Activated B cell treated with CpG ODN at 0.5 μM for 24 hours (primary cell): ENCODE measurements at regions not wholly inside any gene's neighbourhood (a gene's known extent, or its start where the extent isn't known, plus 50 kb on each side); places are given as distances from the start of the nearest gene placed in this dataset.

Experiments
- ATAC-seq: fragments of 200-7000 bp; cut with Tn5 transposase; one replicate; pipeline ENCODE4 v1.10.0; 2021; ENCODE audit warnings: low read depth, mild to moderate bottlenecking, moderate library complexity
- CTCF ChIA-PET: fragments of 350-600 bp; sonication (Branson Sonifier 250); formaldehyde crosslinking; loops from one replicate; lab custom pipeline; 2021; ENCODE audit warnings: antibody characterized with exemption; lab: Charles Lee
- POLR2A ChIA-PET: fragments of 350-600 bp; sonication (Branson Sonifier 250); formaldehyde crosslinking; loops from one replicate; lab custom pipeline; 2021; ENCODE audit warnings: antibody characterized with exemption; lab: Charles Lee
- DNase-seq: peaks from one replicate; pipeline ENCODE4 v3.0.0; 2022
- H3K27ac Mint-ChIP-seq: one replicate; pipeline ENCODE4 v1.8.0; 2020; ENCODE audit warnings: mixed read lengths
- H3K27me3 Mint-ChIP-seq: one replicate; pipeline ENCODE4 v1.8.0; 2021; ENCODE audit warnings: mixed read lengths
- H3K36me3 Mint-ChIP-seq: one replicate; pipeline ENCODE4 v1.8.0; 2021; ENCODE audit warnings: low read depth, mixed read lengths
- H3K4me1 Mint-ChIP-seq: one replicate; pipeline ENCODE4 v1.8.0; 2021; ENCODE audit warnings: mixed read lengths
- H3K4me3 Mint-ChIP-seq: one replicate; pipeline ENCODE4 v1.8.0; 2020; ENCODE audit warnings: mild to moderate bottlenecking, mixed read lengths
- H3K9me3 Mint-ChIP-seq: one replicate; pipeline ENCODE4 v1.8.0; 2020; ENCODE audit warnings: mixed read lengths
- intact Hi-C: fragments of 100-400 bp; cut with micrococcal nuclease; formaldehyde crosslinking; loops from one replicate; pipeline ENCODE4 v1.15.1; 2024
- TF ChIP-seq, protein P1 (sequence below): fragments of 200-600 bp; IDR thresholded peaks from one replicate; pipeline ENCODE4 v1.8.0; 2022; ENCODE audit warnings: antibody characterized with exemption, mild to moderate bottlenecking

DNA sequence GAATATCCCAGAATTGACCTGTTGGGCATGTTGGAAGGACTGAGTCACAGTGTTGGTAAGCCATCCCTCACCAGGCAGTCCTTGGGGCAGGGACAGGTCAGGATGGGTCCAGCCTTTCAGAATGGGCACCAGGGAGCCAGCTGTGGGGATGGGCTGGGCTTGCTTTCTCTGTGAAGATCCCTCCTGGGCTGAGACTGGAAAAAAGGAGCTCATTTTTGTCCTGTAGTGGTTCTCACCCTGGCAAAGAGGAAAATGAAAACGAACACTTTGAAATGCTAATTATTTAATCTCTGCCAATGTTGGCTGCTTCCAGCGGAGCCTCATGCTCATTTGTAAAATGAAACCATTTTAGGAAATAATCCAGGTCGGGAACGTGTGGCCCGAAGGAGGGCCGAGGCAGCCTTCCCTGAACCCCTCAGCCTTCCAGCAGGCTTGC is 237.5 kb upstream of the SALL1 start:
- H3K27me3 Mint-ChIP-seq, result no peaks in the 10 kb centered on the region

DNA sequence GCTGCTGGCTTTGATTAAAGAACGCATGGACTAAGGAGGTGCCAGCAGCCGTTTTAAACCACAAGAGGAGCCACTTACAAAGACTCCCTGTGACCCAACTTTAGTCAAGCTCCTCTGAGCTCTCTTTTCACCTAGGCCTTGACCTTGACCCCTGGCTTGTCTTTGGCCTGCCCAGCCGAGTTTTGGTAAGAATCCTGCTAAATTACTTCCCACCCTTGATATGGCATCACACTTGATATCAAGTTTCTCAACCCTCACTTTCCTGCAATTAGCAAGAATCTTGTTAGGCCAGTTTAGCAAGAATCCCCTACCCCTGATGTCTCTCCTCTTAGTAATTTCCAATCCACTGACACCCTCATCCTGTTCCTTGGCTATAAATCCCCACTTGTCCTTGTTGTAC is 232.8 kb upstream of the SALL1 start:
- CTCF ChIA-PET, result interaction anchor here (1.2 kb wide), 1 partner anchor 10 kb away, joined by 3 read pairs; no protein-coding TSS in a partner anchor
- no peak overlapping the region for H3K4me3 Mint-ChIP-seq
- ATAC-seq (no peak), DNase-seq (no peak)
- intact Hi-C loops, result no loop called here
- H3K27ac Mint-ChIP-seq, result no peak overlapping the region
- H3K27me3 Mint-ChIP-seq, result no peaks in the 10 kb centered on the region
- no peaks in the 10 kb centered on the region for H3K4me1 Mint-ChIP-seq
- POLR2A ChIA-PET, result no interaction called here
- TF ChIP-seq, protein P1, sequence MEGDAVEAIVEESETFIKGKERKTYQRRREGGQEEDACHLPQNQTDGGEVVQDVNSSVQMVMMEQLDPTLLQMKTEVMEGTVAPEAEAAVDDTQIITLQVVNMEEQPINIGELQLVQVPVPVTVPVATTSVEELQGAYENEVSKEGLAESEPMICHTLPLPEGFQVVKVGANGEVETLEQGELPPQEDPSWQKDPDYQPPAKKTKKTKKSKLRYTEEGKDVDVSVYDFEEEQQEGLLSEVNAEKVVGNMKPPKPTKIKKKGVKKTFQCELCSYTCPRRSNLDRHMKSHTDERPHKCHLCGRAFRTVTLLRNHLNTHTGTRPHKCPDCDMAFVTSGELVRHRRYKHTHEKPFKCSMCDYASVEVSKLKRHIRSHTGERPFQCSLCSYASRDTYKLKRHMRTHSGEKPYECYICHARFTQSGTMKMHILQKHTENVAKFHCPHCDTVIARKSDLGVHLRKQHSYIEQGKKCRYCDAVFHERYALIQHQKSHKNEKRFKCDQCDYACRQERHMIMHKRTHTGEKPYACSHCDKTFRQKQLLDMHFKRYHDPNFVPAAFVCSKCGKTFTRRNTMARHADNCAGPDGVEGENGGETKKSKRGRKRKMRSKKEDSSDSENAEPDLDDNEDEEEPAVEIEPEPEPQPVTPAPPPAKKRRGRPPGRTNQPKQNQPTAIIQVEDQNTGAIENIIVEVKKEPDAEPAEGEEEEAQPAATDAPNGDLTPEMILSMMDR, result no peak
- H3K9me3 Mint-ChIP-seq, result peaks cover under 1% of the 10 kb centered on the region
- H3K36me3 Mint-ChIP-seq, result no peaks in the 10 kb centered on the region

More for the DNA sequence above, 237.5 kb upstream of the SALL1 start:
- Mint-ChIP-seq H3K9me3 (peaks cover 2% of the 10 kb centered on the region), H3K27ac (no peak overlapping the region), H3K36me3 (no peaks in the 10 kb centered on the region), H3K4me3 (no peak overlapping the region), H3K4me1 (no peaks in the 10 kb centered on the region)
- intact Hi-C loops, result no loop called here
- CTCF ChIA-PET, result no interaction called here
- POLR2A ChIA-PET, result no interaction called here
- no peak for ATAC-seq
- TF ChIP-seq, protein P1, result no peak
- DNase-seq, result no peak

DNA sequence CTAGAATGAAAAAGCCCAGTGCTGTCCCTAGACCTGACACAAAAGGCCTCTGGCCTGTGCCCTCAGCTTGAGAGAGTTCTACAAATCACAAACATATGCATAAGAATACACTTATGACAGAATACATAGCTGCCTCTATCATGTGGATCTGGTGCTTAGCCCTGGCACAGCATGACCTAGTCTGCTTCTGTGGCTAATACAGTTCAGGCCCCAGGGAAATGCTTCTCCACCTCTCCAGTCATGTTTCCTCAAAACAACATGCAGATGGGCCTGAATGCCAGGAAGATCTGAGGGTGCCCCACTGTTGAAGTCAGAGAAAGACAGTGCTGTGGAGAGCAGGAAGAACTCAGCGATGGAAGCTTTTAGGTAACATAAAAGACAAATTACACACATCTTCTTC is 231.9 kb upstream of the SALL1 start:
- TF ChIP-seq, protein P1, result no peak
- no peak for ATAC-seq
- intact Hi-C loops, result no loop called here
- H3K27me3 Mint-ChIP-seq, result no peaks in the 10 kb centered on the region
- no peak overlapping the region for H3K27ac Mint-ChIP-seq
- H3K4me3 Mint-ChIP-seq, result no peak overlapping the region
- DNase-seq, result no peak
- H3K9me3 Mint-ChIP-seq, result no peaks in the 10 kb centered on the region
- POLR2A ChIA-PET, result no interaction called here
- H3K4me1 Mint-ChIP-seq, result no peaks in the 10 kb centered on the region
- CTCF ChIA-PET, result interaction anchor here (1.2 kb wide), 1 partner anchor 11 kb away, joined by 3 read pairs; no protein-coding TSS in a partner anchor
- H3K36me3 Mint-ChIP-seq, result no peaks in the 10 kb centered on the region

DNA sequence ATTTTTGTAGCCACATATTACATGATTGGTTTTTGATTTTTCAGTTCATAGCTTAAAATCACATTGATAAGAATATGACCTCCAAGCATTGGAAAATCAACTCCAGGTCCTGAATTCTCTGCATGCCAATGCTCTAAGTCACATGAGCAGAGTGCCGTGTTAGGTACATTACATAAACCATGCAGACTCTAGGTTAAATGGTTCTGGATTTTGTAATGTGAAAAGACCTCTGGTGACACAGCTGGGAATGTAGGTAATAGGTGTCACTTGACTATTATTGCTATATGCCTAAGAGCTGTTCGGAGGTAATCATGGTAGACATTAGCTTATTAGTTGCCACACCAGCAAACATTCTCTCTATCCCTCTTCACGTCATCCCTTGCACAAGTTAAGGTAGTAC is 231.1 kb upstream of the SALL1 start:
- ChIA-PET POLR2A (no interaction called here), CTCF (no interaction called here)
- Mint-ChIP-seq H3K36me3 (no peaks in the 10 kb centered on the region), H3K27ac (no peak overlapping the region), H3K4me3 (no peak overlapping the region), H3K27me3 (no peaks in the 10 kb centered on the region), H3K4me1 (no peaks in the 10 kb centered on the region), H3K9me3 (no peaks in the 10 kb centered on the region)
- no peak for ATAC-seq
- TF ChIP-seq, protein P1, result no peak
- DNase-seq, result no peak
- intact Hi-C loops, result no loop called here

DNA sequence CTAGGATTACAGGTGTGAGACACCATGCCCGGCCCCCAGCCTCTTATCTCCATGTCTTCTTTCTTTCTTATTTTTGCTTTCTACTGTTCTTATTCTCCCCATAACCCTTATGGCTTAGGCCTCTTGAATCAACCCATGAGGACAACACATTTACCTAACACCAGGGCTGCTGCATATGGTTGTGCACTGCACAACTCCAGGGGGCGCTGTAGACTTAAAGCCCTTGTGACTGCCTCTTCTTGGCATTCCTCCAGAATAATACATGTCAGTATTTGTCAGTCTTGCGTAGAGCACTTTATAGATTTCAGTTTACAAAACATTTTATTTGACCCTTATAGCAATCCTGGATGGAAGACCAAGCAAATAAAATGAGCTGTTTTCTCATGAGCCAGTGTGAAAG is 225.0 kb upstream of the SALL1 start:
- no peak overlapping the region for H3K4me3 Mint-ChIP-seq
- H3K9me3 Mint-ChIP-seq, result no peaks in the 10 kb centered on the region
- intact Hi-C loops, result no loop called here
- H3K27me3 Mint-ChIP-seq, result no peaks in the 10 kb centered on the region
- H3K4me1 Mint-ChIP-seq, result no peaks in the 10 kb centered on the region
- ChIA-PET CTCF (no interaction called here), POLR2A (no interaction called here)
- ATAC-seq (no peak), DNase-seq (no peak)
- TF ChIP-seq, protein P1, result no peak
- no peak overlapping the region for H3K27ac Mint-ChIP-seq
- no peaks in the 10 kb centered on the region for H3K36me3 Mint-ChIP-seq
